Activated CD4-positive, alpha-beta T cell treated with anti-CD3 and anti-CD28 coated beads, Interleukin-2, amount 50 U/mL, for 16 hours (primary cell): ENCODE measurements at regions not wholly inside any gene's neighbourhood (a gene's known extent, or its start where the extent isn't known, plus 50 kb on each side); places are given as distances from the start of the nearest gene placed in this dataset.

Source experiments
- DNase-seq: peaks from one replicate; pipeline ENCODE4 v3.0.0-alpha.2; 2020

DNA sequence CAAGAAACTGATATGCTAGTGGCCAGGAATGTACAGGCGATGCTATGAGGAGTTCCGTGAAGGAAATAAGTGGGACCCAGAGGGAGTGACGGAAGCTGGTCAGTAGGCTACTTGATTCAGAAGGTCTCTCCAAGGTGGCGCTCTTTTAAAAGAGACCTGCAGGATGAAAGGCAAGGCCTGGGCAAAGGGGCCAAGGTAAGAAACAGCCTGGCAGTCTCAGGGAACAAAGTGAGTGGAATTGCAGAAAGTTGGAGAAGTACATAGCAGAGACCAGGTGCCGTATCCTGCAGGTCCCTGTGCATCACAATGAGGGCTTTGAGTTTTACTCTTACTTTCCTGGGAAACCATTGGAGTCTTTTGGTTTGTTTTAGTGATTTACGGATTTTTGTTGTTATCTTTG is 905.6 kb downstream of the BCL11B start:
- DNase-seq, result no peak

DNA sequence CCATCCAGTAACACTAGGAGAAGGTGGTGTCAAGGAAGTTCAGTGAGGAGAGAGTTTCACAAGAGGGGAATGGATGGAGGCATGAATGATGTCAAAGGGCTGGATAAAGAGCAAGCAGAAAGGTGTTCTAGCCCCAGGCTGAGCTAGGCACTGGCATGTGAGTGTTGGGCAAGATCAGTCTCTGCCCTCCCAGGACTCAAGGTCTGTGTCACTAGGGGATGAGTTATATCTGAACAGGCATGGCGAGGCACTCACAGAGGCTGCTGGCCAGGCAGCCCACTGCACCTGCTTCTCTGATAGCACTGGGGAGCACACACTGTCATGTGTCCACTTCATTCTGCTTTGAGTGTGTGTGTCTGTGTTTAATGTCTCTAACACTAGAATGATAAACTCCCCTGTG is 903.8 kb downstream of the BCL11B start:
- DNase-seq, result no peak

- DNase-seq, result no peak
These were observed 903.1 kb downstream of the BCL11B start for GRCh38 chr14:98368916-98369315.

- no peak for DNase-seq
These were observed 902.7 kb downstream of the BCL11B start for GRCh38 chr14:98369344-98369743.

GRCh38 chr14:98370352-98370751 is 901.6 kb downstream of the BCL11B start:
- no peak for DNase-seq

GRCh38 chr14:98371141-98371540 is 900.9 kb downstream of the BCL11B start:
- no peak for DNase-seq

DNA sequence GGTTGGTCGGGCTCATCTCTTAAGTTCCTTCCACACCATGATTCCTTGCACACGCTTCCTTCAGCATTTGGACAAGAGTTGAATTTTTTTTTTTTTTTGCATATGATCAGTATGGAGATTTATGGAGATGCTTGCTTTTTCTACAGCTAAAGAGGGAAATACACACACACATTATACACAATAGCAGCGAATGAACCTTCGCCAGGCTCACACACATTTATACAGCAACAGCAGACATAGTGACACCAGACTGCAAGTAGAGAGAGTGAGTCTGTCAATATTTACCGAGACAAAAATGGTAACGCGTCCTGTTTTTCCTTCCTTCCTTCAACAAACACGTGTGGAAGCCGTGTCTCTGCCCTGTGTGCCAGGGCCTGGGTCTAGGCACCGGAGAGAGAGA is 897.9 kb downstream of the BCL11B start:
- DNase-seq, result no peak

- no peak for DNase-seq
These were observed 896.4 kb downstream of the BCL11B start for GRCh38 chr14:98375566-98375965.

DNA sequence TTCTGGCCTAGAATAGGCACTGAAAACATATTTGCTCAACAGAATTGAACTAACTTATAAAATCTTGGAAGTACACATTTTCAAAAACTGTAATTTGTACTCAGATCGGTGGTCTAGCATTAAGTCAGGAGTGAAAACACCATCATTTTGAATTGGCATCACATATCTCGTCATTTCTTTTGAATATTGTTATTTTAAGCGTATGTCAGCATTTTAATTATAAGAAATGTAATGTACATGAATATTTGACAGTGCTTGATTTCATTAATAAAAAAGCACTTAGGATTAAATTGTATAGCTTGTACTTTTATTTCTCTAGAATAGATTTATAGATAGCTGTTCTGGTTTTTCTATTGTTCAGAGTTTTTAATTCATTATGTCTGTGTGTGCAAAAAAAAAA is 892.2 kb downstream of the BCL11B start:
- DNase-seq, result no peak

- no peak for DNase-seq
These were observed 889.3 kb downstream of the BCL11B start for GRCh38 chr14:98382662-98383061.

DNA sequence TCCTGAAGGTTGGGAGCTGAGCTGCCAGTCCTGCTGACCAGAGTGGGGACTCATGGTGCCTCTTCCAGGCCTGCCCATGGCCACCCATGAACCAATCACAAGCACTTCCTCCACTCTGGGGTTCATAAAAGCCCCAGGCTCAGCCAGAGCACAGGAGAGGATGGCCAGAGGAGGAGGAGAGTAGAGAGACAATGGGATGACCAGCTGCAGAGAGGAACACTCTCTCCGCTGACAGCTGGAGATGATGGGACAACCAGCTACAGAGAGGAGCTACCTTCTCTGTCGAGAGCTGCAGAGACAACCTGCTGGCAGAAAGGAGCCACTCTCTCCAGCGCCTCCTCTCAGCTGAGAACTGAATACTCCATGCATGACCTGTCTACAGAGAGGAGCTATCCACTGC is 886.1 kb downstream of the BCL11B start:
- DNase-seq, result no peak

DNA sequence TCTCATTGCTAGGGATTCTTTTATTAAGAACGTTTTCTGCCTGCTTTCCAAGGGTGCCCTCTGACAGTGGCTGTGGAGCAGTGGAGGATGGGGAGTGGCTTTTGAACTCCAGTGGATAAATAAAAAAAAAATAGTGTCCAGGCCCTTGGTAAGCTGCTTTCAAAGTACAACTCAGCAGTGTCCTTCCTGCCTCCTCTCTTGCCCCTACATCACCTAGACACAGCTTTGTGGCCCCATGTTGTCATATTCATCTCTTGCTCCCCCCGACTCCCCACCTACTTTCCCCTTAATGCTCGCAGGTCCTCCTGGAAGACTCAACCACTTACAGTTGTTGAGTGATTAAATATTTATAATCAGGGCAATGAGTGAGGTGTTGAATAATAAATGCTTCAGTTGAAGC is 880.9 kb downstream of the BCL11B start:
- no peak for DNase-seq

DNA sequence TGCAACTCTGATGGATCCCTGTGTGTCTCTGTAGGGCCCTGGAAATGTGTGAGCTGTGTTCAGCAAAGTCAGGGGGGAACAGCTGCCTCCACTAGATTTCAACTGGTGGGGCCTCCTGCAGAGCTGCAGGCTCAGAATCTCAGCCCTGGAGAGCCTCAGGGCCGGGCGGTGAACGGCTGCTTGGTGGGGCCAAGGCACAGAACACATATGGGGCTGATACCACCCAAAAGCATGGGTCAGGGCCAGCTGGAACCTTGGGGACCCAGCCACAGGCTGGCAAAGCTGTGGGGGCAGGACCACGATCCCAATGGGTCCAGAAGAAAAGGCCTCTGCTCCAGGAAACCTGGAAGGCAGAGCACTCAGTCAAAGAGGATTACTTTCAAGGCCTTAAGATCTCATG is 878.5 kb downstream of the BCL11B start:
- DNase-seq, result no peak

DNA sequence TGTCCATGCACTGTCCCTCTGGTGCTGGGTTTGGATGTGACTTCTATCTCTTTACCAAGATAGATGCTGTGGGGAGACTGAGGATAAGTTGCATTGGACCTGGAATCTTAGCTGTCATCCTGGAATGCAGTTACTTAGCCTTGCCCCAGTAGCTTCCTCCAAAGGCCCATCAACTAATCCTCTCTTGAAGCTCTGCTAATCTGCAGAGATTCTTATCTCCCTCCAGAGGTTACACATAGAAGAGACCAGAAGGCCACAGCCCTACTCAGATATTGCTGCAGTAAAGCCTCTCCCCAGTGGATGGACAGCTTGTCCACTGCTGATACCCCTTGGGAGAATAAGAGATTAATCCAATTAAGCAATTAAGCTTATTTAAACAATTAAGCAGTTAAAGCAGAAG is 867.2 kb downstream of the BCL11B start:
- DNase-seq, result no peak

- DNase-seq, result no peak
These were observed 863.9 kb downstream of the BCL11B start for GRCh38 chr14:98408024-98408555.

DNA sequence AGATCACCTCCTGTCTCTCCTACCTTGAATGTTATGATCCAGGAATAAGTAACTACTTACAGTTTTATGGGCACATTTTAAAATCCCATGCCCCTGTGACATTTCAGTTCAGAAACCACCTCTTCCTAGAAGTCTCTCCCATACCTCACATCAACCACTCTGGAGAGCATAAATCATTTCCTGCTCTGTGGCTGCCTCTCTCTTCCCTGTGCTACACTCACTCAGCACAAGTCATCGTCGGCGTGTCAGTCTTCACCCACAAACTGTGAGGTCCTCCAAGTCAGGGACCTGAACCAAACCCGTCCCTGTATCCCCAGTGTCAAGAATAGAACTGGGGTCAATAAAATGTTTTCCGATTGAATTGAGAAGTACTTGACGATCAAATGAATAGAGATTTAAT is 863.3 kb downstream of the BCL11B start:
- DNase-seq, result peak; percentile 4

DNA sequence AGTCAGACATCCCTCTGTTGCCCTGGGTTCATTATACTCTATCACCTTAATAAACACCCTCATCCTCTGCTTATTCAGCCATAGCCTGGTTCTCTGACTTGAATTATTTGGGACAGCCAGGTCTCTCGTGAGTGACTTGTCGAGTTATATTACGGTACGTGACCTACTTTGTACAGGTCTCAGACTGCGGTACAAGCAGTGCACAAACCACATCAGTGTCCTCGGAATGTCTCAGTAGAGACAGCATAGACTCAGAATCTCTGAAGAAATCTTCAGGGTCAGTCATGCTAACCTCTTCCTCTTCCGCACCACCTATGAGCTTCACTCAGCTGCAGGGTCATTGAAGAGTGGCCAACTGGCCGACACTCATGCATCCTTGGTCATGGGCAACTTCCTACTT is 860.8 kb downstream of the BCL11B start:
- no peak for DNase-seq

DNA sequence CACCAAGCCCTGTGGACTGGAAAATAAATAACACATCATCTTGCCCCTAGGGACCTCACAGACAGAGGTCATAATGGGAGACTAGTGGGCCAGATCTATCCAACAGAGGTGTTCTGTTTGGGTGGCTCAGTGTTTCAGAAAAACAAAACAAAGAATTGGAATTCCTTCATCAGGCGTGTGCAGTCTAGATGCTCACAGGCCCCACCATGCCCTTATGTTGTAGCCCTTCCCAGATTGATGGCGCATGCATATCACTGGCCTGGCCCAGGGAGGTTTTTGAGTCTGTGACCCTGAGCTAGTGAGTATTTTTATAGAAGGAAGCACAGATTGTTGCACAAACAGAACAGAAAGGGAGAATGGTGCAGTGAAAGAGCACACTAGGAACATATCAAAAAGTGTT is 859.6 kb downstream of the BCL11B start:
- DNase-seq, result no peak

DNA sequence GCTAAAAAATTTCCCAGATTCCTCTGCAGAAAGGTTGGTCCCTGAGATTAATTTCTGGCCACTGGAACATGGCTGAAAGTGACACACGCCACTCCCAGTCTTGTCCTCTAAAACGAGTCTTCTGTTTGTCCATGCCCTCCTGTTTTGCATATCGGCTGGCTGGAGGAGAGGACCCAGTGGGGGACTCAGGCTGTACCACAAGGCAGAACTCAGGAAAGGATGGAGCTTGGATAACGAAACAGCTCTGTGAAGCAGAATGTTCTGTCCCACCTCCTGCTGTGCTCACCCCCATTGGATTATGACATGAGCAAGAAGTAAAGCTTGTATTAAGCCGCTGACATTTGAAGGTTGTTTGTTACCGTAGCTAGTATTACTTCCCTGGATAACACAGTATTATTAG is 856.2 kb downstream of the BCL11B start:
- no peak for DNase-seq

GRCh38 chr14:98417001-98417400 is 855.0 kb downstream of the BCL11B start:
- no peak for DNase-seq

GRCh38 chr14:98428483-98428994 is 843.5 kb downstream of the BCL11B start:
- DNase-seq, result no peak

GRCh38 chr14:98433436-98433835 is 838.6 kb downstream of the BCL11B start:
- DNase-seq, result peak; percentile 29

- no peak for DNase-seq
These were observed 834.9 kb downstream of the BCL11B start for GRCh38 chr14:98437113-98437512.

DNA sequence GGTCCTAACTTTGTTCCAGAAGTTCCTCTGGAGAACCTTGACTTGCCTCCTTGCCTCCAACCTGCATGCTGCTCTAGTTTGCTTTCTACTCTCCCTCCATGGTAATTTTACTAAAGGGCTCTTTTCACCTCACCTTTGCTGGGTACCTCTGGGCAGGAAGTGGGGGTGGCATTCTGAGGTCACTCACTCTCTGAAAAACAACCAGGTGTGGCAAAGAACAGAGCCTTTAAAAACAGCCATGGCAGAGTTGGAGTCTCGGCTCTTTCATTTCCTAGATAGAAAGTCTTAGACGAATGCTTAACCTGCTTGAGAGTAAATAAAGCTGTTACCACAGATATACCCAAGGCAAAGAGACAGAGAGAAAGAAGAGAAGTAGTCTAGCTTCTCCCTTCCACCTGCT is 827.9 kb downstream of the BCL11B start:
- DNase-seq, result no peak

- DNase-seq, result no peak
These were observed 826.3 kb downstream of the BCL11B start for GRCh38 chr14:98445718-98446117.

DNA sequence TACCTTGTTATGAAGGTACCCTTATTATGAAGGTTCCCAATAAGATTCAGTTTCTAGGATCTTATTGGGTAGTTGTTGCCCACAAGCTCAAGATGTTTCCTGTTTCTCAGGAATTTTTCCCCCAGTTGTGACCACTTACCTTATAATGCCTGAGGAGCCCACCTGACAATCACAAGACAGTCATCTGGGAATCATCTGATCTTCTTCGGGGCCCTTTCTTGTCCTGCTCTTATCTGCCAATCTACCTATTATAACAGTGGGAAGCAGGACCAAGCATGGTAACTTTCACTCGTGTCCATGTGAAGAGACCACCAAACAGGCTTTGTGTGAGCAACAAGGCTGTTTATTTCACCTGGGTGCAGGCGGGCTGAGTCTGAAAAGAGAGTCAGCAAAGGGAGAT is 825.5 kb downstream of the BCL11B start:
- no peak for DNase-seq
